Choroid plexus epithelial cell (primary cell): ENCODE measurements at regions not wholly inside any gene's neighbourhood (a gene's known extent, or its start where the extent isn't known, plus 50 kb on each side); places are given as distances from the start of the nearest gene placed in this dataset.

Experiments used
- DNase-seq: peaks from one replicate; pipeline ENCODE4 v3.0.0-alpha.2; 2010; ENCODE audit warnings: low read depth
- H3K4me3 ChIP-seq: 2 replicates; pipeline ENCODE4 v1.5.1; 2011; ENCODE audit warnings: low read depth, mild to moderate bottlenecking, control low read depth, low read length, moderate library complexity
- TF ChIP-seq, protein P1 (sequence below): conservative IDR thresholded peaks from 2 replicates; pipeline ENCODE4 v1.5.1; 2011; ENCODE audit warnings: low read depth, mild to moderate bottlenecking, control low read depth, inconsistent platforms, low read length, moderate library complexity

GRCh38 chr5:170179626-170180025 is 53.2 kb upstream of the C5orf58 start:
- no peak for DNase-seq
- no peak overlapping the region for H3K4me3 ChIP-seq
- TF ChIP-seq, protein P1, sequence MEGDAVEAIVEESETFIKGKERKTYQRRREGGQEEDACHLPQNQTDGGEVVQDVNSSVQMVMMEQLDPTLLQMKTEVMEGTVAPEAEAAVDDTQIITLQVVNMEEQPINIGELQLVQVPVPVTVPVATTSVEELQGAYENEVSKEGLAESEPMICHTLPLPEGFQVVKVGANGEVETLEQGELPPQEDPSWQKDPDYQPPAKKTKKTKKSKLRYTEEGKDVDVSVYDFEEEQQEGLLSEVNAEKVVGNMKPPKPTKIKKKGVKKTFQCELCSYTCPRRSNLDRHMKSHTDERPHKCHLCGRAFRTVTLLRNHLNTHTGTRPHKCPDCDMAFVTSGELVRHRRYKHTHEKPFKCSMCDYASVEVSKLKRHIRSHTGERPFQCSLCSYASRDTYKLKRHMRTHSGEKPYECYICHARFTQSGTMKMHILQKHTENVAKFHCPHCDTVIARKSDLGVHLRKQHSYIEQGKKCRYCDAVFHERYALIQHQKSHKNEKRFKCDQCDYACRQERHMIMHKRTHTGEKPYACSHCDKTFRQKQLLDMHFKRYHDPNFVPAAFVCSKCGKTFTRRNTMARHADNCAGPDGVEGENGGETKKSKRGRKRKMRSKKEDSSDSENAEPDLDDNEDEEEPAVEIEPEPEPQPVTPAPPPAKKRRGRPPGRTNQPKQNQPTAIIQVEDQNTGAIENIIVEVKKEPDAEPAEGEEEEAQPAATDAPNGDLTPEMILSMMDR: no peak

DNA sequence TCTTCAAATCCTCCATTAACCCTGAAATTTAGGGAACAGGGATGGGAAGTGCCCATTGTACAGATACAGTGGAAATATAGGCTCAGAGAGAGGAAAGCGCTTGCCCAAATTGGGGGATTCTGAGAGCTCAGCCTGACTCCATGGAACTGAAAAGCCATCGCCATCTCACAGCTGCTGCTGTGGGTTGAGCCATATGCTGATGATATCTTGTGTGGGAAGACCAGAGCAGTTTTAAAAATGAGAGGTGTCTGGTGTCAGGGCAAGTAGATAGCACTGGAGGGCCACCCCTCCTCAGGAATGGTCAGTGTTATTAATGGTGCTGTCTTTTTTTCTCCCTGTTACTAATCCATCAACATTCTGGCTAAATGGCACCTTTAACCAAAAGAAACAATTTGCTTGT is 50.9 kb upstream of the C5orf58 start:
- TF ChIP-seq, protein P1: no peak
- no peak for DNase-seq
- no peak overlapping the region for H3K4me3 ChIP-seq

DNA sequence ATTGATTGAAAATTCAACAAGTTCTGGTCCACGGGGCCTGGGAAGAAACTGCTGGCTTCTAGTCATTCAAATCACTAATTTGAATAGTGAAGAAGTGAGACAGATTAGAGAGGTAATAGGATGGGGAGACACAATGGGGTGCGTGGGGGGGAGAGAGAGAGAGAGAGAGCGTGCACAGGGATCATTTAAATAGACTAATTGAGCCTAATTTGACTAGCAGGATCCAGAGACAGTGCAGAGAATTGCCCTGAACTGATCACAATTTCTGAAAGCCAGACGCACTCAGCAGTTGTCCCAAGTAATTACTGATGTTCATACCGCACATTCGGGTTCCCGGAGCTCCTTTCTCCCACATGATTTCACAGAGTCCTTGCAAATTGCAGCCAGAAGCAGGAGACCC is 50.3 kb upstream of the C5orf58 start:
- TF ChIP-seq, protein P1: no peak
- no peak overlapping the region for H3K4me3 ChIP-seq
- no peak for DNase-seq
